HEK293 (cell line): ENCODE measurements at regions not wholly inside any gene's neighbourhood (a gene's known extent, or its start where the extent isn't known, plus 50 kb on each side); places are given as distances from the start of the nearest gene placed in this dataset.

Experiments used
- CTCF ChIA-PET: fragments of 350-600 bp; formaldehyde crosslinking; extraction: SDS; loops from one replicate; lab custom pipeline; 2021; ENCODE audit warnings: antibody characterized with exemption; lab: Yijun Ruan, JAX
- POLR2A ChIA-PET: fragments of 300-600 bp; formaldehyde crosslinking; extraction: SDS; loops from one replicate; lab custom pipeline; 2020; ENCODE audit warnings: antibody characterized with exemption, inconsistent platforms; lab: Yijun Ruan, JAX
- H3K27ac ChIP-seq: fragments of 200-500 bp; sonication (Bioruptor generic); 2 replicates; pipeline ENCODE4 v1.5.1; 2014; ENCODE audit warnings: low read depth, low read length, control low read depth, inconsistent platforms; ENCODE audit errors: extremely low read depth
- H3K36me3 ChIP-seq, 2 experiments: fragments of 200-500 bp in 1 of 2; sonication (Bioruptor generic) in 1 of 2; 1 replicate in 1 of 2; 2 replicates in 1 of 2; pipeline ENCODE4 v1.5.1; 2014 to 2017; ENCODE audit warnings: inconsistent platforms in 2 of 2, low read length in 2 of 2; ENCODE audit not compliant: control insufficient read depth in 2 of 2, insufficient read depth in 1 of 2
- H3K4me1 ChIP-seq: fragments of 200-500 bp; sonication (Bioruptor generic); 2 replicates; pipeline ENCODE4 v1.5.1; 2014; ENCODE audit warnings: mild to moderate bottlenecking, low read length, inconsistent platforms; ENCODE audit not compliant: control insufficient read depth, insufficient read depth
- H3K4me3 ChIP-seq: 2 replicates; pipeline ENCODE4 v1.5.1; 2011; ENCODE audit warnings: low read depth, mild to moderate bottlenecking, control low read depth, low read length, moderate library complexity
- H3K9me3 ChIP-seq: fragments of 200-500 bp; sonication (Bioruptor generic); 2 replicates; pipeline ENCODE4 v1.5.1; 2014; ENCODE audit warnings: low read depth, low read length, inconsistent platforms; ENCODE audit not compliant: control insufficient read depth, insufficient read depth
- ELK4 ChIP-seq: IDR thresholded peaks from 2 replicates; pipeline ENCODE4 v1.6.1; 2011; ENCODE audit warnings: mild to moderate bottlenecking, low read depth, low read length, borderline replicate concordance
- KLF1 ChIP-seq: fragments of 450-650 bp; formaldehyde crosslinking; IDR thresholded peaks from 2 replicates; pipeline ENCODE4 v1.5.1; 2016; ENCODE audit warnings: missing biosample characterization, missing genetic modification characterization
- MYNN ChIP-seq: fragments of 450-650 bp; formaldehyde crosslinking; IDR thresholded peaks from 2 replicates; pipeline ENCODE4 v1.5.1; 2016; ENCODE audit warnings: missing biosample characterization, missing genetic modification characterization, borderline replicate concordance
- SCRT1 ChIP-seq: fragments of 450-650 bp; formaldehyde crosslinking; IDR thresholded peaks from 2 replicates; pipeline ENCODE4 v1.5.1; 2016; ENCODE audit warnings: missing biosample characterization, missing genetic modification characterization, borderline replicate concordance
- ZBTB11 ChIP-seq: fragments of 450-650 bp; formaldehyde crosslinking; conservative IDR thresholded peaks from 2 replicates; pipeline ENCODE4 v1.5.1; 2016; ENCODE audit warnings: low read depth, missing biosample characterization, missing genetic modification characterization
- ZFHX2 ChIP-seq: fragments of 450-650 bp; formaldehyde crosslinking; conservative IDR thresholded peaks from 2 replicates; pipeline ENCODE4 v1.5.1; 2016; ENCODE audit warnings: missing biosample characterization, missing genetic modification characterization
- ZNF146 ChIP-seq: fragments of 450-650 bp; formaldehyde crosslinking; IDR thresholded peaks from 2 replicates; pipeline ENCODE4 v1.5.1; 2016; ENCODE audit warnings: missing biosample characterization, missing genetic modification characterization
- ZNF157 ChIP-seq: fragments of 450-650 bp; formaldehyde crosslinking; IDR thresholded peaks from 2 replicates; pipeline ENCODE4 v1.5.1; 2016; ENCODE audit warnings: missing biosample characterization, missing genetic modification characterization
- ZNF175 ChIP-seq: fragments of 450-650 bp; formaldehyde crosslinking; IDR thresholded peaks from 2 replicates; pipeline ENCODE4 v1.5.1; 2016; ENCODE audit warnings: missing biosample characterization, missing genetic modification characterization
- ZNF221 ChIP-seq: fragments of 450-650 bp; formaldehyde crosslinking; IDR thresholded peaks from 2 replicates; pipeline ENCODE4 v1.5.1; 2017; ENCODE audit warnings: missing biosample characterization, missing genetic modification characterization, borderline replicate concordance
- ZNF223 ChIP-seq: fragments of 450-650 bp; formaldehyde crosslinking; IDR thresholded peaks from 2 replicates; pipeline ENCODE4 v1.5.1; 2016; ENCODE audit warnings: missing biosample characterization, missing genetic modification characterization
- ZNF335 ChIP-seq: fragments of 450-650 bp; formaldehyde crosslinking; conservative IDR thresholded peaks from 2 replicates; pipeline ENCODE4 v1.5.1; 2016; ENCODE audit warnings: missing biosample characterization, missing genetic modification characterization
- ZNF518A ChIP-seq: fragments of 450-650 bp; formaldehyde crosslinking; conservative IDR thresholded peaks from 2 replicates; pipeline ENCODE4 v1.5.1; 2016; ENCODE audit warnings: low read depth, missing biosample characterization, missing genetic modification characterization
- ZNF768 ChIP-seq: fragments of 450-650 bp; formaldehyde crosslinking; IDR thresholded peaks from 2 replicates; pipeline ENCODE4 v1.5.1; 2018; ENCODE audit warnings: missing biosample characterization, mild to moderate bottlenecking, missing genetic modification characterization
- ZNF776 ChIP-seq: fragments of 450-650 bp; formaldehyde crosslinking; IDR thresholded peaks from 2 replicates; pipeline ENCODE4 v1.5.0; 2017; ENCODE audit warnings: missing biosample characterization, missing genetic modification characterization, borderline replicate concordance
- ZNF785 ChIP-seq: fragments of 450-650 bp; formaldehyde crosslinking; IDR thresholded peaks from 2 replicates; pipeline ENCODE4 v1.5.1; 2016; ENCODE audit warnings: missing biosample characterization, missing genetic modification characterization

- TF ChIP-seq ZNF518A (no peak), ZBTB11 (tag by site-specific recombination) (no peak), ZNF157 (tag by site-specific recombination) (no peak), SCRT1 (tag by site-specific recombination) (no peak)
Measured at GRCh38 chr9:36489453-36489852, 83.2 kb upstream of the MELK start (continued).

GRCh38 chr9:36488389-36488756 lies 84.3 kb upstream of the MELK start:
- H3K36me3 ChIP-seq = no peaks in the 10 kb centered on the region
- peaks cover 8% of the 10 kb centered on the region for H3K4me1 ChIP-seq
- no peak for TF ChIP-seq ZNF221 (tag by site-specific recombination)
- TF ChIP-seq ZNF776 (tag by site-specific recombination) = no peak
- no peak for TF ChIP-seq ZNF785 (tag by site-specific recombination)
- no peak for TF ChIP-seq ZNF223 (tag by site-specific recombination)
- TF ChIP-seq MYNN (tag by site-specific recombination) = no peak
- TF ChIP-seq ZNF175 (tag by site-specific recombination) = no peak
- TF ChIP-seq KLF1 (tag by site-specific recombination) = no peak
- TF ChIP-seq ZNF768 = no peak
- peak; percentile 23; the same call in 1 of the 2 replicates for TF ChIP-seq ZFHX2 (tag by site-specific recombination)
- TF ChIP-seq ELK4 = no peak
- no peak for TF ChIP-seq ZNF146 (tag by site-specific recombination)
- peak; percentile 53 for TF ChIP-seq ZNF335 (tag by site-specific recombination)
- no peaks in the 10 kb centered on the region for H3K9me3 ChIP-seq
- ChIA-PET POLR2A (interaction anchor here (0.6 to 1.3 kb wide), 10 partner anchors 9 to 298 kb away, joined by 3 to 4 read pairs (median 3); partner anchors contain the start of gene CLTA), CTCF (interaction anchor here (0.8 to 1.7 kb wide), 2 partner anchors 12 to 17 kb away, joined by 3 to 6 read pairs; no protein-coding TSS in a partner anchor)
- peak overlapping the region; percentile 43 for H3K4me3 ChIP-seq
- peak overlapping the region; percentile 85 for H3K27ac ChIP-seq
